ENCODE measurements at regions not wholly inside any gene's neighbourhood (a gene's known extent, or its start where the extent isn't known, plus 50 kb on each side); places are given as distances from the start of the nearest gene placed in this dataset.

GRCh38 chr5:155309021-155309746 lies 295.6 kb downstream of the KIF4B start:
- H3K27ac ChIP-seq: no peak overlapping the region
- H3K36me3 ChIP-seq: no peaks in the 10 kb centered on the region
- TF ChIP-seq POLR2AphosphoS5 (IDR thresholded peaks at IDR 0.05) (no peak), POLR2A (IDR thresholded peaks at IDR 0.05) (no peak)
- TF ChIP-seq, protein P1, sequence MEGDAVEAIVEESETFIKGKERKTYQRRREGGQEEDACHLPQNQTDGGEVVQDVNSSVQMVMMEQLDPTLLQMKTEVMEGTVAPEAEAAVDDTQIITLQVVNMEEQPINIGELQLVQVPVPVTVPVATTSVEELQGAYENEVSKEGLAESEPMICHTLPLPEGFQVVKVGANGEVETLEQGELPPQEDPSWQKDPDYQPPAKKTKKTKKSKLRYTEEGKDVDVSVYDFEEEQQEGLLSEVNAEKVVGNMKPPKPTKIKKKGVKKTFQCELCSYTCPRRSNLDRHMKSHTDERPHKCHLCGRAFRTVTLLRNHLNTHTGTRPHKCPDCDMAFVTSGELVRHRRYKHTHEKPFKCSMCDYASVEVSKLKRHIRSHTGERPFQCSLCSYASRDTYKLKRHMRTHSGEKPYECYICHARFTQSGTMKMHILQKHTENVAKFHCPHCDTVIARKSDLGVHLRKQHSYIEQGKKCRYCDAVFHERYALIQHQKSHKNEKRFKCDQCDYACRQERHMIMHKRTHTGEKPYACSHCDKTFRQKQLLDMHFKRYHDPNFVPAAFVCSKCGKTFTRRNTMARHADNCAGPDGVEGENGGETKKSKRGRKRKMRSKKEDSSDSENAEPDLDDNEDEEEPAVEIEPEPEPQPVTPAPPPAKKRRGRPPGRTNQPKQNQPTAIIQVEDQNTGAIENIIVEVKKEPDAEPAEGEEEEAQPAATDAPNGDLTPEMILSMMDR (IDR thresholded peaks at IDR 0.05 in 8 of 11, conservative IDR thresholded peaks at IDR 0.05 in 3 of 11): no peak
- H3K9me3 ChIP-seq: no peaks in the 10 kb centered on the region
- no peak overlapping the region for H3K4me3 ChIP-seq
- intact Hi-C loops (cut with DNase I; ENCODE audit: low total_unique reads): no loop called here
- no peaks in the 10 kb centered on the region for H3K4me1 ChIP-seq
- WGBS, 5 donors: 63 to 76% (median 70%) methylated on average over 4 of the region's 4 CpGs
- no peaks in the 10 kb centered on the region for H3K27me3 ChIP-seq (replicated peaks in 1 of 7)
- no peak for DNase-seq

DNA sequence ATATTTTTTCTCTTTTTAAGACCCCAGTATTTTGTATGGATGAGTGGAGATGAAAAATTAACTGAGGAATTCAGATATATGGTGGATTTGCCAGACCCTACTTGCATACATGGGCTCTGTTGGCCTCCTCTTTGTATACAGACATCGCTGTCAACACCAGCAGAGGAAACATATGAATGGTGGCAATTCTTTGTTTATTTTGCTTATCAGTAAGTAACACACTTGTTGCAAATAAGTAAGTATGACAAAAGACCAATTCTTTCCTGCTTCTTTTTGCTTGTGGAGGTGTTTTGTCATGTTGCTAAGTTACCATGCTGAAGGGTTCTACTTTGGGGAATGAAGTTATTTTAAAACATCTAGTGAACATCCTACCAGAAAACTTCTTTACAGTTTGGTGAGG lies 298.2 kb downstream of the KIF4B start:
- no peaks in the 10 kb centered on the region for H3K27me3 ChIP-seq (replicated peaks in 1 of 7)
- intact Hi-C loops (cut with DNase I; ENCODE audit: low total_unique reads): no loop called here
- H3K27ac ChIP-seq: no peak overlapping the region
- 13 to 51% (median 42%) methylated on average over 1 of the region's 1 CpG for WGBS, 5 donors
- no peak for DNase-seq
- no peaks in the 10 kb centered on the region for H3K9me3 ChIP-seq
- TF ChIP-seq POLR2A (IDR thresholded peaks at IDR 0.05) (no peak), POLR2AphosphoS5 (IDR thresholded peaks at IDR 0.05) (no peak)
- TF ChIP-seq, protein P1 (IDR thresholded peaks at IDR 0.05 in 8 of 11, conservative IDR thresholded peaks at IDR 0.05 in 3 of 11): no peak
- H3K4me3 ChIP-seq: no peak overlapping the region
- H3K4me1 ChIP-seq: no peaks in the 10 kb centered on the region
- H3K36me3 ChIP-seq: no peaks in the 10 kb centered on the region

- DNase-seq: no peak
- TF ChIP-seq, protein P1 (IDR thresholded peaks at IDR 0.05 in 8 of 11, conservative IDR thresholded peaks at IDR 0.05 in 3 of 11): no peak
- TF ChIP-seq POLR2AphosphoS5 (IDR thresholded peaks at IDR 0.05): no peak
- TF ChIP-seq POLR2A (IDR thresholded peaks at IDR 0.05): no peak
- Histone ChIP-seq H3K27me3 (replicated peaks in 1 of 7) (no peaks in the 10 kb centered on the region), H3K9me3 (peaks cover 0 to 12% (median 8%) of the 10 kb centered on the region in 8 donors), H3K4me1 (no peaks in the 10 kb centered on the region), H3K36me3 (no peaks in the 10 kb centered on the region), H3K4me3 (no peak overlapping the region), H3K27ac (no peak overlapping the region)
- intact Hi-C loops (cut with DNase I; ENCODE audit: low total_unique reads): no loop called here
- WGBS, 5 donors: 87 to 100% (median 95%) methylated on average over 2 of the region's 2 CpGs
These were observed 300.0 kb downstream of the KIF4B start for GRCh38 chr5:155313518-155313917.

GRCh38 chr5:155316070-155316714 lies 302.6 kb downstream of the KIF4B start:
- intact Hi-C loops (cut with DNase I; ENCODE audit: low total_unique reads): no loop called here
- H3K36me3 ChIP-seq: no peaks in the 10 kb centered on the region
- TF ChIP-seq POLR2A (IDR thresholded peaks at IDR 0.05): no peak
- TF ChIP-seq, protein P1 (IDR thresholded peaks at IDR 0.05 in 8 of 11, conservative IDR thresholded peaks at IDR 0.05 in 3 of 11): no peak
- TF ChIP-seq POLR2AphosphoS5 (IDR thresholded peaks at IDR 0.05): no peak
- H3K9me3 ChIP-seq: peaks cover 0 to 12% (median 9%) of the 10 kb centered on the region in 8 donors
- WGBS, 5 donors: 78 to 81% (median 79%) methylated on average over 12 of the region's 12 CpGs
- no peak for DNase-seq
- no peak overlapping the region for H3K27ac ChIP-seq
- no peaks in the 10 kb centered on the region for H3K4me1 ChIP-seq
- H3K27me3 ChIP-seq (replicated peaks in 1 of 7): no peaks in the 10 kb centered on the region
- no peak overlapping the region for H3K4me3 ChIP-seq

Measured in spleen (tissue), 11 donors.